KMS-11 (cell line): ENCODE measurements at regions not wholly inside any gene's neighbourhood (a gene's known extent, or its start where the extent isn't known, plus 50 kb on each side); places are given as distances from the start of the nearest gene placed in this dataset.

Experiments
- H2AFZ ChIP-seq: fragments of 200-600 bp; sonication (generic); 2 replicates; pipeline ENCODE4 v1.6.1; 2016; ENCODE audit warnings: antibody characterized with exemption, mixed run types, low read depth
- H3K27ac ChIP-seq: fragments of 200-600 bp; sonication (generic); 2 replicates; pipeline ENCODE4 v1.6.1; 2016; ENCODE audit warnings: mild to moderate bottlenecking, mixed run types
- H3K27me3 ChIP-seq: fragments of 200-600 bp; sonication (generic); 2 replicates; pipeline ENCODE4 v1.6.1; 2017; ENCODE audit warnings: mild to moderate bottlenecking, low read depth, mixed run types, moderate library complexity; ENCODE audit not compliant: insufficient read depth
- H3K36me3 ChIP-seq: fragments of 200-600 bp; sonication (generic); 2 replicates; pipeline ENCODE4 v1.6.1; 2017; ENCODE audit warnings: mild to moderate bottlenecking, mixed run types; ENCODE audit not compliant: insufficient read depth
- H3K4me1 ChIP-seq: fragments of 200-600 bp; sonication (generic); 2 replicates; pipeline ENCODE4 v1.6.1; 2016; ENCODE audit warnings: mild to moderate bottlenecking, low read depth, mixed run types; ENCODE audit not compliant: poor library complexity, severe bottlenecking
- H3K4me2 ChIP-seq: fragments of 200-600 bp; sonication (generic); 2 replicates; pipeline ENCODE4 v1.7.0; 2016; ENCODE audit warnings: mild to moderate bottlenecking, mixed run types
- H3K4me3 ChIP-seq: fragments of 200-600 bp; sonication (generic); IDR thresholded peaks from 2 replicates; pipeline ENCODE4 v1.6.1; 2017; ENCODE audit warnings: low read depth, low read length, mixed read lengths; ENCODE audit not compliant: insufficient read depth
- H3K79me2 ChIP-seq: fragments of 200-600 bp; sonication (generic); 2 replicates; pipeline ENCODE4 v1.6.1; 2016; ENCODE audit warnings: low read depth, mixed run types; ENCODE audit not compliant: insufficient read depth
- H3K9ac ChIP-seq: fragments of 200-600 bp; sonication (generic); 2 replicates; pipeline ENCODE4 v1.6.1; 2016; ENCODE audit warnings: mild to moderate bottlenecking, mixed run types
- H4K20me1 ChIP-seq: fragments of 200-600 bp; sonication (generic); 2 replicates; pipeline ENCODE4 v1.6.1; 2016; ENCODE audit warnings: mild to moderate bottlenecking, mixed run types; ENCODE audit not compliant: insufficient read depth
- CTCF ChIP-seq: fragments of 200-600 bp; sonication (generic); conservative IDR thresholded peaks from 2 replicates; pipeline ENCODE4 v1.6.1; 2017; ENCODE audit warnings: low read depth, mild to moderate bottlenecking, antibody characterized with exemption, low read length, moderate library complexity, mixed read lengths

GRCh38 chr17:34527908-34528470, 51.4 kb upstream of the TMEM132E start:
- H3K9ac ChIP-seq, result no peak overlapping the region
- no peak overlapping the region for H3K27ac ChIP-seq
- no peaks in the 10 kb centered on the region for H3K27me3 ChIP-seq
- H4K20me1 ChIP-seq, result no peaks in the 10 kb centered on the region
- H2AFZ ChIP-seq, result no peak overlapping the region
- no peak overlapping the region for H3K4me2 ChIP-seq
- H3K36me3 ChIP-seq, result no peaks in the 10 kb centered on the region
- TF ChIP-seq CTCF, result peak; percentile 26; the same call in 1 of the 2 replicates
- no peaks in the 10 kb centered on the region for H3K79me2 ChIP-seq
- no peaks in the 10 kb centered on the region for H3K4me1 ChIP-seq
- H3K4me3 ChIP-seq, result no peak overlapping the region

GRCh38 chr17:34527136-34527907, 52.1 kb upstream of the TMEM132E start:
- Histone ChIP-seq H3K4me2 (no peak overlapping the region), H4K20me1 (no peaks in the 10 kb centered on the region), H2AFZ (no peak overlapping the region), H3K79me2 (no peaks in the 10 kb centered on the region), H3K4me3 (no peak overlapping the region), H3K36me3 (no peaks in the 10 kb centered on the region), H3K4me1 (no peaks in the 10 kb centered on the region), H3K27me3 (no peaks in the 10 kb centered on the region), H3K27ac (no peak overlapping the region), H3K9ac (no peak overlapping the region)
- no peak for TF ChIP-seq CTCF

GRCh38 chr17:34525651-34526050, 53.7 kb upstream of the TMEM132E start:
- Histone ChIP-seq H3K27me3 (no peaks in the 10 kb centered on the region), H3K4me3 (no peak overlapping the region), H3K79me2 (no peaks in the 10 kb centered on the region), H3K36me3 (no peaks in the 10 kb centered on the region), H3K27ac (no peak overlapping the region), H3K4me2 (no peak overlapping the region), H3K9ac (no peak overlapping the region), H4K20me1 (no peaks in the 10 kb centered on the region), H3K4me1 (no peaks in the 10 kb centered on the region), H2AFZ (no peak overlapping the region)
- TF ChIP-seq CTCF, result no peak

- H3K4me2 ChIP-seq, result no peak overlapping the region
- no peak overlapping the region for H3K4me3 ChIP-seq
- H3K27ac ChIP-seq, result no peak overlapping the region
- no peak for TF ChIP-seq CTCF
- H3K79me2 ChIP-seq, result no peaks in the 10 kb centered on the region
- no peaks in the 10 kb centered on the region for H3K36me3 ChIP-seq
- H4K20me1 ChIP-seq, result no peaks in the 10 kb centered on the region
- no peaks in the 10 kb centered on the region for H3K4me1 ChIP-seq
- H3K9ac ChIP-seq, result no peak overlapping the region
- H3K27me3 ChIP-seq, result no peaks in the 10 kb centered on the region
- H2AFZ ChIP-seq, result no peak overlapping the region
Measured at GRCh38 chr17:34521955-34522354, 57.4 kb upstream of the TMEM132E start.
